Gastroesophageal sphincter (tissue), 3 donors: ENCODE measurements at regions not wholly inside any gene's neighbourhood (a gene's known extent, or its start where the extent isn't known, plus 50 kb on each side); places are given as distances from the start of the nearest gene placed in this dataset.

Experiments
- POLR2A ChIP-seq, 2 donors: fragments of 450-650 bp; IDR thresholded peaks; one replicate each; pipeline ENCODE4 v1.6.1; 2017; ENCODE audit warnings: antibody characterized with exemption in 2 of 2, mild to moderate bottlenecking in 2 of 2, moderate library complexity in 1 of 2
- POLR2AphosphoS5 ChIP-seq: sonication (generic); formaldehyde crosslinking; IDR thresholded peaks from one replicate; pipeline ENCODE4 v1.6.1; 2017; ENCODE audit warnings: antibody characterized with exemption
- TF ChIP-seq, protein P1 (sequence below), 4 experiments: fragments of 200-600 bp in 2 of 4; fragments of 450-650 bp in 2 of 4; sonication (generic) in 1 of 4; IDR thresholded peaks; one replicate each; pipeline ENCODE4 v1.5.1; 2017 to 2019; ENCODE audit warnings: antibody characterized with exemption in 4 of 4, mild to moderate bottlenecking in 2 of 4, moderate library complexity in 2 of 4

DNA sequence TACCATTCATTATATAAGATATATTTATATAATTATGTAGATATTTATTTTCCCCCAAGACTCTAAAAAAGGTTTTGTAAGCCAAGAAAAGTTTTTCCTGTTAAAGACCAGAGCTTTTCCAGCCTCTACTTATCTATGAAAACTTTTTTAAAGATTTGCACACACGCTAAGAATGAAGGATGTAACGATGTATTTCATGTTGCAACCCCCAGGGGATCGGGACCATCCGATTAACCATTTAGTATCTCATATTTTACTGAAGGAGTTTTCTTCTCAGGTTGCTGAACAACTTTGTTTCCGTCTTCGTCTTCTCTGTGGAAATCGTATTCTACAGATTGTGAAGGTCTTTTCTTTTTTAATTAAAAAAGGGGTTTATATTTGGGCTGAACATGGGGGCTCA, 70.0 kb upstream of the SASH1 start:
- TF ChIP-seq, protein P1, sequence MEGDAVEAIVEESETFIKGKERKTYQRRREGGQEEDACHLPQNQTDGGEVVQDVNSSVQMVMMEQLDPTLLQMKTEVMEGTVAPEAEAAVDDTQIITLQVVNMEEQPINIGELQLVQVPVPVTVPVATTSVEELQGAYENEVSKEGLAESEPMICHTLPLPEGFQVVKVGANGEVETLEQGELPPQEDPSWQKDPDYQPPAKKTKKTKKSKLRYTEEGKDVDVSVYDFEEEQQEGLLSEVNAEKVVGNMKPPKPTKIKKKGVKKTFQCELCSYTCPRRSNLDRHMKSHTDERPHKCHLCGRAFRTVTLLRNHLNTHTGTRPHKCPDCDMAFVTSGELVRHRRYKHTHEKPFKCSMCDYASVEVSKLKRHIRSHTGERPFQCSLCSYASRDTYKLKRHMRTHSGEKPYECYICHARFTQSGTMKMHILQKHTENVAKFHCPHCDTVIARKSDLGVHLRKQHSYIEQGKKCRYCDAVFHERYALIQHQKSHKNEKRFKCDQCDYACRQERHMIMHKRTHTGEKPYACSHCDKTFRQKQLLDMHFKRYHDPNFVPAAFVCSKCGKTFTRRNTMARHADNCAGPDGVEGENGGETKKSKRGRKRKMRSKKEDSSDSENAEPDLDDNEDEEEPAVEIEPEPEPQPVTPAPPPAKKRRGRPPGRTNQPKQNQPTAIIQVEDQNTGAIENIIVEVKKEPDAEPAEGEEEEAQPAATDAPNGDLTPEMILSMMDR (IDR thresholded peaks at IDR 0.05) = no peak
- TF ChIP-seq POLR2A (IDR thresholded peaks at IDR 0.05) (no peak), POLR2AphosphoS5 (no peak)
